ENCODE measurements at regions not wholly inside any gene's neighbourhood (a gene's known extent, or its start where the extent isn't known, plus 50 kb on each side); places are given as distances from the start of the nearest gene placed in this dataset.

- intact Hi-C loops (cut with micrococcal nuclease), result no loop called here
These were observed 51.0 kb upstream of the SPINK5 start for GRCh38 chr5:148012801-148013200.

GRCh38 chr5:148011398-148012137 lies 52.2 kb upstream of the SPINK5 start:
- no peak for TF ChIP-seq CTCF (IDR thresholded peaks at IDR 0.05; ENCODE audit: borderline replicate concordance)
- intact Hi-C loops (cut with micrococcal nuclease), result no loop called here
- DNase-seq, result no peak

More at GRCh38 chr5:148012801-148013200, 51.0 kb upstream of the SPINK5 start:
- no peaks in the 10 kb centered on the region for H3K4me1 ChIP-seq
- H3K27me3 ChIP-seq (ENCODE audit: low read depth), result no peaks in the 10 kb centered on the region
- DNase-seq, result no peak
- H3K27ac ChIP-seq (replicated peaks), result no peak overlapping the region
- no peak overlapping the region for H3K4me3 ChIP-seq
- no peaks in the 10 kb centered on the region for H3K9me3 ChIP-seq (replicated peaks)
- H3K36me3 ChIP-seq, result no peaks in the 10 kb centered on the region
- TF ChIP-seq CTCF (IDR thresholded peaks at IDR 0.05; ENCODE audit: borderline replicate concordance), result no peak

GRCh38 chr5:148005788-148006520 lies 57.8 kb upstream of the SPINK5 start:
- Histone ChIP-seq H3K4me1 (no peaks in the 10 kb centered on the region), H3K27me3 (ENCODE audit: low read depth) (no peaks in the 10 kb centered on the region), H3K4me3 (no peak overlapping the region), H3K36me3 (no peaks in the 10 kb centered on the region), H3K9me3 (replicated peaks) (peaks cover 39% of the 10 kb centered on the region), H3K27ac (replicated peaks) (no peak overlapping the region)
- no peak for DNase-seq
- no peak for TF ChIP-seq CTCF (IDR thresholded peaks at IDR 0.05; ENCODE audit: borderline replicate concordance)
- intact Hi-C loops (cut with micrococcal nuclease), result no loop called here

More at GRCh38 chr5:148011398-148012137, 52.2 kb upstream of the SPINK5 start:
- Histone ChIP-seq H3K4me3 (no peak overlapping the region), H3K36me3 (no peaks in the 10 kb centered on the region), H3K9me3 (replicated peaks) (no peaks in the 10 kb centered on the region), H3K4me1 (no peaks in the 10 kb centered on the region), H3K27ac (replicated peaks) (no peak overlapping the region), H3K27me3 (ENCODE audit: low read depth) (no peaks in the 10 kb centered on the region)

- peaks cover 55% of the 10 kb centered on the region for H3K9me3 ChIP-seq (replicated peaks)
- no peak overlapping the region for H3K27ac ChIP-seq (replicated peaks)
- no peak overlapping the region for H3K4me3 ChIP-seq
- H3K36me3 ChIP-seq, result no peaks in the 10 kb centered on the region
- no peaks in the 10 kb centered on the region for H3K27me3 ChIP-seq (ENCODE audit: low read depth)
- DNase-seq, result no peak
- intact Hi-C loops (cut with micrococcal nuclease), result no loop called here
- no peaks in the 10 kb centered on the region for H3K4me1 ChIP-seq
- no peak for TF ChIP-seq CTCF (IDR thresholded peaks at IDR 0.05; ENCODE audit: borderline replicate concordance)
These were observed 60.6 kb upstream of the SPINK5 start for GRCh38 chr5:148003226-148003625.

- H3K27ac ChIP-seq (replicated peaks), result no peak overlapping the region
- no peak for DNase-seq
- H3K4me3 ChIP-seq, result no peak overlapping the region
- peaks cover 55% of the 10 kb centered on the region for H3K9me3 ChIP-seq (replicated peaks)
- no peak for TF ChIP-seq CTCF (IDR thresholded peaks at IDR 0.05; ENCODE audit: borderline replicate concordance)
- H3K27me3 ChIP-seq (ENCODE audit: low read depth), result no peaks in the 10 kb centered on the region
- H3K4me1 ChIP-seq, result no peaks in the 10 kb centered on the region
- intact Hi-C loops (cut with micrococcal nuclease), result no loop called here
- no peaks in the 10 kb centered on the region for H3K36me3 ChIP-seq
These were observed 61.3 kb upstream of the SPINK5 start for GRCh38 chr5:148002451-148002850.

Measured in left ventricle myocardium inferior (tissue), 1 donor.